ENCODE measurements at regions not wholly inside any gene's neighbourhood (a gene's known extent, or its start where the extent isn't known, plus 50 kb on each side); places are given as distances from the start of the nearest gene placed in this dataset.

- Mint-ChIP-seq H3K27ac (ENCODE audit: unreplicated experiment) (no peak overlapping the region), H3K27me3 (ENCODE audit: unreplicated experiment) (peaks cover 31% of the 10 kb centered on the region), H3K36me3 (ENCODE audit: unreplicated experiment) (no peaks in the 10 kb centered on the region), H3K4me3 (ENCODE audit: unreplicated experiment) (no peak overlapping the region), H3K9me3 (ENCODE audit: unreplicated experiment) (no peaks in the 10 kb centered on the region), H3K4me1 (ENCODE audit: unreplicated experiment) (no peaks in the 10 kb centered on the region)
- no peak for DNase-seq (ENCODE audit: extremely low spot score, unreplicated experiment)
- TF ChIP-seq CTCF (IDR thresholded peaks at IDR 0.05): no peak
These were observed 99.1 kb upstream of the CCL2 start for GRCh38 chr17:34155947-34156346.

DNA sequence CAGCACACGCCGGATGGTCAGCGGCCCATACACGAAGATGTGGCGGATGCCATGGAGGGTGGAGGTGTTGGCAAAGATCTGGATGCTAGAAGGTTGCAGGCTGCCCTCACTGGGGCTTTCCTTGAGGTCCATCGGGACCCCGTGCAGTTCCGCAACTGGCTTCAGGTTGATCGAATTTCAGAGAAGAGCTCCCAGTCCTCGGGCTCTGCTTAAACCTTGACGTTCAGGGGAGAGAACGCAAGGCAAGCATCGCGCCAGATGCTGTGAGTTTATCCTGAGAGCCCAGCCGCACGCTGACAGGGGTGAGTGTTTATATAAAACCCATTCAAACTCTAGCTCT lies 98.7 kb upstream of the CCL2 start:
- no peak for TF ChIP-seq CTCF (IDR thresholded peaks at IDR 0.05)
- H3K27ac Mint-ChIP-seq (ENCODE audit: unreplicated experiment): no peak overlapping the region
- no peaks in the 10 kb centered on the region for H3K36me3 Mint-ChIP-seq (ENCODE audit: unreplicated experiment)
- peaks cover 31% of the 10 kb centered on the region for H3K27me3 Mint-ChIP-seq (ENCODE audit: unreplicated experiment)
- no peaks in the 10 kb centered on the region for H3K4me1 Mint-ChIP-seq (ENCODE audit: unreplicated experiment)
- no peak overlapping the region for H3K4me3 Mint-ChIP-seq (ENCODE audit: unreplicated experiment)
- no peak for DNase-seq (ENCODE audit: extremely low spot score, unreplicated experiment)
- H3K9me3 Mint-ChIP-seq (ENCODE audit: unreplicated experiment): no peaks in the 10 kb centered on the region

DNA sequence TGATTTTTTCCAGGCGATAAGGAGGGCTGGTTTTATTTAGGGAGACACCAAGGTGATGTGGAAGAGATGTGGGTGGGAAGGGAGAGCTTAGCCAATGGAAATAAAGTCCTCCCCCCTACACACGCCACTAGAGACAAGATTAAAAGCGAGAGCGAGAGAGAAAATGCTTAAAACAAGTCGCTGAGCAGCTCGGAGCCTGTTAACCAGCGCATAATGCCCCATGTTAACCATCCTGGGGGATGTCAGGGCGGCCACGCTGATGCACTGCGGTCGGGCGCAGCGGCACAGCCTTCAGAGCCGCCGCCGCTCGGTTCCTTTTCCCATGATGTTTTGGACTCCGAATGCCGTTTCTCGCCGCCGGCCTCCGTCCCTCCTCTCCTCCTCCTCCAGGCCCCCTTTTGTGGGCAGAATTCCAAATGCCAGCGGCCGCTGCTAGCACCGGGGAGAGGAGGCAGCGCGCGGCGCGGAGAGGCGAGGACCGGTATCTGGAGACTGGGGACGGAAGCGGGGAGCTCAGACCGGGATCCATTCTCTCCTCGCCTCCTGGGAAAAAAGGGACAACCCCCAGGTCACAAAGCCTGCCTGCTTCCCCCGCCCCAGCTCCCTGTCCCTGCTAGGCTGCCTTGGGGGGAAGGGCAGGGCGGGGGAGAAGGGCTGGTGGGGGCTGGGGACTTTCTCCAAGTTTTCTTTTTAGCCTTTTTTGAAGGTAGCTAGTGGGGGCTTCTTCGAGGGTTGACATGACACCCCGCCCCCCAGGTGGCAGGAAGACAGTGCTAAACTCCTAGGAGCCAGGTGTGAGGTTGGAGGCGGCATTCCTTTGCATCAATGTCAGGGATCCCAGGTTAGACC lies 98.1 kb upstream of the CCL2 start:
- no peaks in the 10 kb centered on the region for H3K4me1 Mint-ChIP-seq (ENCODE audit: unreplicated experiment)
- no peaks in the 10 kb centered on the region for H3K36me3 Mint-ChIP-seq (ENCODE audit: unreplicated experiment)
- H3K4me3 Mint-ChIP-seq (ENCODE audit: unreplicated experiment): no peak overlapping the region
- peaks cover 31% of the 10 kb centered on the region for H3K27me3 Mint-ChIP-seq (ENCODE audit: unreplicated experiment)
- no peak for DNase-seq (ENCODE audit: extremely low spot score, unreplicated experiment)
- no peak overlapping the region for H3K27ac Mint-ChIP-seq (ENCODE audit: unreplicated experiment)
- no peaks in the 10 kb centered on the region for H3K9me3 Mint-ChIP-seq (ENCODE audit: unreplicated experiment)
- no peak for TF ChIP-seq CTCF (IDR thresholded peaks at IDR 0.05)

DNA sequence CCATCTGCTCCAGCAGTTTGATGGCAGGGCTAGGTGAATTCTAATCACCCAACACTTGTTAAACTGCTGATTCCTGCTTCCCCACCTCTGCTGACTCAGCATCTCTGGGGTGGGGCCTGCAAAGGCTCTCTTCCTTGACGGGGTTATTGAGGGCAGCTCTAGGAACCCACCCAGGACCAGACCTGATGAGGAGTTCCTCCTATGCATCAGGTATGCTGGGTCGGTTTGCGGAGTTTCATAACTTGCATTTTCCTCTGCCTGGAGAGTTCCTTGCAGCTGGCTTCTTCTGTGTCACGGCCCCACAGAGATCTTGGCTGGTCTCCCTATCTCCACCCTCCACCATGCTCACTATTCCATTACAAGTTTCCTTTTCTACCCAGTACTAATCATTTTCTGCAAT lies 93.4 kb upstream of the CCL2 start:
- Mint-ChIP-seq H3K27ac (ENCODE audit: unreplicated experiment) (no peak overlapping the region), H3K9me3 (ENCODE audit: unreplicated experiment) (no peaks in the 10 kb centered on the region), H3K4me1 (ENCODE audit: unreplicated experiment) (no peaks in the 10 kb centered on the region), H3K36me3 (ENCODE audit: unreplicated experiment) (no peaks in the 10 kb centered on the region), H3K4me3 (ENCODE audit: unreplicated experiment) (no peak overlapping the region), H3K27me3 (ENCODE audit: unreplicated experiment) (peaks cover 20% of the 10 kb centered on the region)
- TF ChIP-seq CTCF (IDR thresholded peaks at IDR 0.05): no peak
- DNase-seq (ENCODE audit: extremely low spot score, unreplicated experiment): no peak

GRCh38 chr17:34163123-34163522 lies 92.0 kb upstream of the CCL2 start:
- no peaks in the 10 kb centered on the region for H3K9me3 Mint-ChIP-seq (ENCODE audit: unreplicated experiment)
- no peaks in the 10 kb centered on the region for H3K4me1 Mint-ChIP-seq (ENCODE audit: unreplicated experiment)
- H3K36me3 Mint-ChIP-seq (ENCODE audit: unreplicated experiment): no peaks in the 10 kb centered on the region
- TF ChIP-seq CTCF (IDR thresholded peaks at IDR 0.05): no peak
- no peak overlapping the region for H3K27ac Mint-ChIP-seq (ENCODE audit: unreplicated experiment)
- H3K27me3 Mint-ChIP-seq (ENCODE audit: unreplicated experiment): peaks cover 17% of the 10 kb centered on the region
- H3K4me3 Mint-ChIP-seq (ENCODE audit: unreplicated experiment): no peak overlapping the region
- DNase-seq (ENCODE audit: extremely low spot score, unreplicated experiment): no peak

Data from osteocyte (in vitro differentiated cells).